Right lobe of liver (tissue), 6 donors: ENCODE measurements at regions not wholly inside any gene's neighbourhood (a gene's known extent, or its start where the extent isn't known, plus 50 kb on each side); places are given as distances from the start of the nearest gene placed in this dataset.

Experiments used
- ATAC-seq, 4 donors: fragments of 200-7000 bp; cut with Tn5 transposase; one replicate each; pipeline ENCODE4 v1.9.1; 2020; ENCODE audit warnings: mild to moderate bottlenecking in 4 of 4, moderate library complexity in 4 of 4
- DNase-seq, 3 donors: peaks; one replicate each; pipeline ENCODE4 v3.0.0-alpha.2; 2020
- H3K27ac ChIP-seq, 3 donors: fragments of 200-600 bp; one replicate each; pipeline ENCODE4 v1.8.0; 2022
- H3K27me3 ChIP-seq, 2 donors: fragments of 200-600 bp; one replicate each; pipeline ENCODE4 v1.8.0; 2022
- H3K36me3 ChIP-seq, 4 donors: fragments of 200-600 bp; sonication (generic) in 1 of 4; one replicate each; pipeline versions ENCODE4 v1.5.1 to v1.8.0; 2017 to 2022; ENCODE audit warnings: control low read depth in 1 of 4
- H3K4me1 ChIP-seq, 4 donors: fragments of 200-600 bp; sonication (generic) in 1 of 4; one replicate each; pipeline versions ENCODE4 v1.5.1 to v1.8.0; 2017 to 2022; ENCODE audit warnings: control low read depth in 1 of 4
- H3K4me3 ChIP-seq, 3 donors: fragments of 200-600 bp; one replicate each; pipeline ENCODE4 v1.8.0; 2022
- H3K9me3 ChIP-seq, 4 donors: fragments of 200-600 bp; sonication (generic) in 1 of 4; one replicate each; pipeline versions ENCODE4 v1.5.1 to v1.8.0; 2017 to 2022; ENCODE audit warnings: control low read depth in 1 of 4
- POLR2A ChIP-seq: fragments of 450-650 bp; IDR thresholded peaks from one replicate; pipeline ENCODE4 v1.6.1; 2017; ENCODE audit warnings: antibody characterized with exemption, mild to moderate bottlenecking
- WGBS: methylation state at CpG from one replicate; pipeline ENCODE4 v1.1.6; 2018; ENCODE audit warnings: low coverage, low lambda C conversion rate; ENCODE audit not compliant: insufficient coverage; ENCODE audit errors: missing lambda C conversion rate; 5-methylcytosine and 5-hydroxymethylcytosine counted together
- intact Hi-C, 2 donors: fragments of 100-400 bp; cut with DNase I; formaldehyde crosslinking; loops; one replicate each; pipeline versions ENCODE4 v1.11.2 to v1.14.1; 2022
- TF ChIP-seq, protein P1 (sequence below), 4 donors: fragments of 200-600 bp in 3 of 4; fragments of 450-650 bp in 1 of 4; IDR thresholded peaks; one replicate each; pipeline versions ENCODE4 v1.5.1 to v1.8.0; 2016 to 2022; ENCODE audit warnings: antibody characterized with exemption in 4 of 4, mild to moderate bottlenecking in 2 of 4
- donor health status: DM: no; HTN: yes; CAD: no.
- donor health status: DM: no; HTN: no; CAD: no.
- donor health status: DM: no; HTN: no; CAD: no.
- donor health status: DM: no; HTN: yes; CAD: no.
- donor health status: DM: no; HTN: yes; CAD: no.

DNA sequence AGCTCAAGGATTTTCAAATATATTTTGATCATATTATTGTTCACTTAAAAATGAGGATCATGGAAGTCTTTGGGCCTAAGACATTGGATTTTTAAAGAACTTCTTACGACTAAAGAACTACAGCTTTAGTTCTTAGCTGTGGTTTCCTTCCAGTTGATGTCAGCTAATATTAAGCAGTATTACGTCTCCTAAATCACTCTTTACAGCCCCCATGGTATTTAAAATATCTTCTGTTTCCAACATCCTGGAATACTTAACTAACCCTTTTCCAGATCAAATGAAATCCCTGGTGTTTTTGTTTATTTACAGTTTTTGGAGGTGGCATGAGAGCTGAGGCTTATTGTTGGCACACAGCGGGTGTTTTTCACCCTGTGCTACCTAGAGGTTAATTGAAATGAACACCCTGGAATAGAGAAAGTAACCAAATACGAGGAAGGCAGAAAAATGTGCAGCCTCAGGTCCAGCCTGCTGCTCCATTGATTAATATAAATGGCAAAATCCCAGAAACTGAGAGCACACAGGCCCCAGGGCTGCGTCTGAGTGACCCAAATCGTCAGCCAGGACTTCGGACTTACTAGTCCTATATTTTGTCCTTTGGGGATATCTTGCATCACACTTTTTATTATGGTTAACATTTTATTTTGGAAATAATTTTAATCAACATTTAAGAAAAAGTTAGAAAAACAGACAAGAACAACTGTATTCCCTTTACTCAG, 52.3 kb upstream of the ICE1 start:
- no peak overlapping the region for H3K27ac ChIP-seq
- TF ChIP-seq, protein P1, sequence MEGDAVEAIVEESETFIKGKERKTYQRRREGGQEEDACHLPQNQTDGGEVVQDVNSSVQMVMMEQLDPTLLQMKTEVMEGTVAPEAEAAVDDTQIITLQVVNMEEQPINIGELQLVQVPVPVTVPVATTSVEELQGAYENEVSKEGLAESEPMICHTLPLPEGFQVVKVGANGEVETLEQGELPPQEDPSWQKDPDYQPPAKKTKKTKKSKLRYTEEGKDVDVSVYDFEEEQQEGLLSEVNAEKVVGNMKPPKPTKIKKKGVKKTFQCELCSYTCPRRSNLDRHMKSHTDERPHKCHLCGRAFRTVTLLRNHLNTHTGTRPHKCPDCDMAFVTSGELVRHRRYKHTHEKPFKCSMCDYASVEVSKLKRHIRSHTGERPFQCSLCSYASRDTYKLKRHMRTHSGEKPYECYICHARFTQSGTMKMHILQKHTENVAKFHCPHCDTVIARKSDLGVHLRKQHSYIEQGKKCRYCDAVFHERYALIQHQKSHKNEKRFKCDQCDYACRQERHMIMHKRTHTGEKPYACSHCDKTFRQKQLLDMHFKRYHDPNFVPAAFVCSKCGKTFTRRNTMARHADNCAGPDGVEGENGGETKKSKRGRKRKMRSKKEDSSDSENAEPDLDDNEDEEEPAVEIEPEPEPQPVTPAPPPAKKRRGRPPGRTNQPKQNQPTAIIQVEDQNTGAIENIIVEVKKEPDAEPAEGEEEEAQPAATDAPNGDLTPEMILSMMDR (IDR thresholded peaks at IDR 0.05), result no peak
- no peak for TF ChIP-seq POLR2A
- no peaks in the 10 kb centered on the region for H3K9me3 ChIP-seq
- H3K4me1 ChIP-seq, result peaks cover 0 to 17% (median 3%) of the 10 kb centered on the region in 4 donors
- WGBS, result 44% methylated on average over 7 of the region's 7 CpGs
- DNase-seq (peak in 2 of 3 donors; percentile 38 to 67), ATAC-seq (peak; percentile 88 to 97 (median 94))
- no peaks in the 10 kb centered on the region for H3K36me3 ChIP-seq
- H3K27me3 ChIP-seq, result no peaks in the 10 kb centered on the region
- intact Hi-C loops, result no loop called here
- H3K4me3 ChIP-seq, result no peak overlapping the region

DNA sequence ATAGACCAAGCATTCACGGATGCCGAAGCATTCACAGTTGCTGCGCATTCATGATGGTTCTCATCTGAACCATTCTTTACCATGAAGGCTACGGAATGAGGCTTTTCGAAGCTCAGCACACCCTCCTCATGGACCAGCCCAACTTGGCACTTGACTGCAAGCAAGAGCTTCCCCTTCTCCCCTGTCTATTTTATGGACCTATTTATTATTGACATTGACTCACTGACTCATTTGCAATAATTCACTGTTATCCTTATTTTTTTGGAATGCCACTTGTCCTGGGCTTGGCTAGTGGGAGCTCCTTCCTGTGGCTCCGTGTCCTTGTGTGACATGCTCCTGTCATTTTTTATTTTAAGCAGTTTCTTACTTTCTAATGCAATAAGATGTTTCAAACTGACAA, 51.5 kb upstream of the ICE1 start:
- ATAC-seq (no peak), DNase-seq (no peak)
- intact Hi-C loops, result no loop called here
- no peaks in the 10 kb centered on the region for H3K9me3 ChIP-seq
- H3K4me3 ChIP-seq, result no peak overlapping the region
- peaks cover 0 to 17% (median 3%) of the 10 kb centered on the region in 4 donors for H3K4me1 ChIP-seq
- no peak for TF ChIP-seq POLR2A
- TF ChIP-seq, protein P1 (IDR thresholded peaks at IDR 0.05), result no peak
- WGBS, result 97% methylated on average over 4 of the region's 6 CpGs
- H3K27me3 ChIP-seq, result no peaks in the 10 kb centered on the region
- no peaks in the 10 kb centered on the region for H3K36me3 ChIP-seq
- no peak overlapping the region for H3K27ac ChIP-seq

DNA sequence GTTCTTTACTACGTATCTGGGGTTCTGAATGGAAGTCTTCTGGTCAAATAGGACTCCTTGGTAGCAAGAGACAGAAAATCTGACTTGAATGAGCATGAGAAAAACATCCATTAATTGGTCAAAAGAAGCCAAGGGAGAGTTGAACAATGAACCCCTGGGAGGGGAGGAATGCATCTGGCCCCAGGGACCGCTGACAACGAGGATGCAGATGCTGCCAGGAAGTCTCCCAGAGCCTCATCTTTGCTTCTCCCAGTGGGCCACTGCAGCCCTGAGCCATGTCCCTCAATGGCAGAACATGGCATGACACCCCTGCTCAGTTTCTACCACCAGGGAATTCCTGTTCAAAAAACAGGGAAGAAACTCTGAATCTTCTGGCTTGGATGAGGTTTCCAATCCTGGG, 50.5 kb upstream of the ICE1 start:
- Histone ChIP-seq H3K9me3 (no peaks in the 10 kb centered on the region), H3K4me1 (peaks cover 0 to 17% (median 3%) of the 10 kb centered on the region in 4 donors), H3K27me3 (no peaks in the 10 kb centered on the region), H3K36me3 (no peaks in the 10 kb centered on the region), H3K4me3 (no peak overlapping the region), H3K27ac (no peak overlapping the region)
- ATAC-seq (no peak), DNase-seq (no peak)
- WGBS, result 63% methylated on average over 2 of the region's 3 CpGs
- intact Hi-C loops, result no loop called here
- TF ChIP-seq, protein P1 (IDR thresholded peaks at IDR 0.05), result no peak
- TF ChIP-seq POLR2A, result no peak

DNA sequence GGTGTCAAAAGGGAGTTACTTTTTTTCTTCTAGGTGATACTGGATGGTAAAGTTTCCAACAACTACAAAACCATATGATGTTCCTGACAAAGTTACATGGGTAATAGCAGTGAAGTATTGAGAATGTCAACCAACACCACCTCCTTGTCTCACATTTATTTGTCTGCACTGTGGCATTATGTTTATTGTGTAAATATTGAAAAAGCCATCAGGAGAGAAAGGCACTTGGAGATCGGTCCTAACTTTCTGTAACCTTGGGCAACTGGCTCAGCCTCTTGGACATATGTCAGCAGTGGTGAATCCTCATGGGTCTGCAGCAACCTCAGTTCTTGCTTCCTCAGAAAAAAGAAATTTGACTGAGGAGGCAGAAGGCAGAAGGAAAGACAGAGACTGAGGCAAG, 50.0 kb upstream of the ICE1 start:
- intact Hi-C loops, result no loop called here
- no peak for DNase-seq
- Histone ChIP-seq H3K4me1 (peaks cover 0 to 17% (median 3%) of the 10 kb centered on the region in 4 donors), H3K27me3 (no peaks in the 10 kb centered on the region), H3K4me3 (no peak overlapping the region), H3K36me3 (no peaks in the 10 kb centered on the region), H3K27ac (no peak overlapping the region), H3K9me3 (no peaks in the 10 kb centered on the region)
- WGBS, result 36% methylated on average over 1 of the region's 1 CpG
- TF ChIP-seq, protein P1 (IDR thresholded peaks at IDR 0.05), result no peak
- TF ChIP-seq POLR2A, result no peak
- peak in 2 of 4 donors; percentile 40 to 45 for ATAC-seq
